GM12892 (cell line): ENCODE measurements at regions not wholly inside any gene's neighbourhood (a gene's known extent, or its start where the extent isn't known, plus 50 kb on each side); places are given as distances from the start of the nearest gene placed in this dataset.

Experiments used
- POLR2A ChIP-seq: IDR thresholded peaks from 2 replicates; pipeline ENCODE4 v1.6.1; 2011; ENCODE audit warnings: low read depth, low read length, control low read depth
- TAF1 ChIP-seq: IDR thresholded peaks from 2 replicates; pipeline ENCODE4 v1.6.1; 2011; ENCODE audit warnings: low read depth, mild to moderate bottlenecking, control low read depth, low read length, borderline replicate concordance

- TF ChIP-seq POLR2A (no peak), TAF1 (no peak)
Observed at GRCh38 chr7:106471686-106472440, 187.1 kb upstream of the NAMPT start.
